ENCODE measurements at regions not wholly inside any gene's neighbourhood (a gene's known extent, or its start where the extent isn't known, plus 50 kb on each side); places are given as distances from the start of the nearest gene placed in this dataset.

GRCh38 chr4:44817930-44818329, 91.6 kb upstream of the GNPDA2 start:
- no peak overlapping the region for H3K27ac ChIP-seq
- no peak for TF ChIP-seq CTCF (conservative IDR thresholded peaks at IDR 0.05)

GRCh38 chr4:44806071-44806470, 79.7 kb upstream of the GNPDA2 start:
- no peak for TF ChIP-seq CTCF (conservative IDR thresholded peaks at IDR 0.05)

GRCh38 chr4:44804301-44804700, 77.9 kb upstream of the GNPDA2 start:
- no peak overlapping the region for H3K27ac ChIP-seq
- TF ChIP-seq CTCF (conservative IDR thresholded peaks at IDR 0.05), result no peak

More at GRCh38 chr4:44806071-44806470, 79.7 kb upstream of the GNPDA2 start:
- no peak overlapping the region for H3K27ac ChIP-seq

- TF ChIP-seq CTCF (conservative IDR thresholded peaks at IDR 0.05), result no peak
- no peak overlapping the region for H3K27ac ChIP-seq
These were observed 75.0 kb upstream of the GNPDA2 start for GRCh38 chr4:44801384-44801783.

GRCh38 chr4:44791831-44792230, 65.5 kb upstream of the GNPDA2 start:
- H3K27ac ChIP-seq, result no peak overlapping the region
- no peak for TF ChIP-seq CTCF (conservative IDR thresholded peaks at IDR 0.05)

GRCh38 chr4:44777115-44777514, 50.8 kb upstream of the GNPDA2 start:
- H3K27ac ChIP-seq, result no peak overlapping the region
- TF ChIP-seq CTCF (conservative IDR thresholded peaks at IDR 0.05), result no peak

Data from VCaP (cell line).